ENCODE measurements at regions not wholly inside any gene's neighbourhood (a gene's known extent, or its start where the extent isn't known, plus 50 kb on each side); places are given as distances from the start of the nearest gene placed in this dataset.
"Not testable (repeated sequence)": the region's sequence is repeated elsewhere in the genome, so short reads cannot be mapped to it uniquely, and the experiment has no call there.

DNA sequence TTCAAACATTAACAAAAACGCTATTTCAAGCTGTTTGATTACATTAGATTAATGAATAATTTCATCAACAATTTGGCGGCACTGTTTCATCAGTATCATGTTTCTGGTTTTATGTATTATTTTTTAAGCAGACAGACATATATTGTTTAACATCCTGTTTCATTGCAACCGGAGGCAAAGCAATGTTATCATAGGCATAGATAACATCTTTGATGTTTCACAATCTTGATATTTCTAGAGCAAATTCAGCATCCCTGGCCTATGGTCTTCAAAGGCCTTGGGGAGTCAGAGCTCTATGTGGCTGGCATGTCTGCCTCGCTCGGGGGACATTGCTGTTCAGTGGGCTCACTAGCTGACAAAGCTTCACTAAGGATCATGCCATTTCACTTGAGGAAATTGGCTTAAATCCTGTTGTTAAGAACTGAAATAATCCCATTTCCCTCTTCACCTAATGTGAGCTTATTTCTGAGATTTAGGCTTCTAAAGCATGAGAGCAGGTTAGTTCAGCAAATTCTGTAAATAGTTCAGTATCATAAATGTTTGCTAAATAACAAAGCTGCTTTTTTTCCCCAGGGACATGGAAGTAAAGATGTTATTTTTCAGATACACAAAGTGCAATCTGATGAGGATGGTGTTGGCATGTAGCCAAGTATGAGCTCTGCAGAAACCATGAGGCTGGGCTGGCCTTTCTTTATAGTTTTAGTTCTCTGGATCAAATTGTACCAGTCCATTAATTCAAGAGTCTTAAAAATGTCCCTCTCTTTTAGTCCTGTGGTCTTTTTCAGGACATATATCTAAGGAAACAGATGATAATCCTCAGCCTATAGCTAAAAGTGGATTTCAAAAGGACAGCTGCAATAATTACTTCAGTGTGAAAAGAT lies 941.4 kb downstream of the PLOD2 start:
- no peak for DNase-seq

DNA sequence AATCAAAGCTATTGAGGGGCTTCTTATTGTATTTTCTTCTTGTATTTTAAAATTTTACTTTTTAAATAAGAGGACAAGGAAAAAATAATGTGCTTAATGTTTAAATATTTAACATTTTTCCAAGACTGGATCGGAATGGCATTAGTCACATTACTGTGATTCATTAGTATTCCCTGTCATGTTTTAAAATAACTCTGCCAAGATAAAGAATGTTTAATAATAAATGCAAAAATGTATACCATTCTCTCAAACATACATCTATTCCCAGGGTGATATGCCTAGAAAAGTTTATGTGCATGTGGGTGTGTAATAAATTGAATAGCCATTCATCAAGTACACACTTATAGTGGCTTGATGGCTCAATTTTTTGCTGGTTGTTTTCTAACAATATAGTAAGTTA lies 936.1 kb downstream of the PLOD2 start:
- DNase-seq: no peak

DNA sequence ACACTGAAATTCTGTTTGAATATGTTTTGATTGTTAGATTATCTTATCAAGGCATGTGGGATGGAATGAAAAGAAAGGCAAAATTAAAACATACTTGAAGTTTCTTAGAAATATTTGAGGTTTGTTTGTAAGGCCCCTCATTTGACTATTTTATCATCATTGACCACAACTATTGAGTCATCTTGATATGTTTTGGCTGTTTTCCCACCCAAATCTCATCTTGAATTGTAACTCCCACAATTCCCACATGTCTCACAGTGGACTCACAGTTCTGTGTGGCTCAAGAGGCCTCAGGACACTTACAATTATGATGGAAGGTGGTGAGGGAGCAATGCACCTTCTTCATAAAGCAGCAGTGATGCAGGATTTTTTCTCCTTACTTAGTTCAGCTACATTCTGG lies 917.1 kb downstream of the PLOD2 start:
- DNase-seq: no peak

DNA sequence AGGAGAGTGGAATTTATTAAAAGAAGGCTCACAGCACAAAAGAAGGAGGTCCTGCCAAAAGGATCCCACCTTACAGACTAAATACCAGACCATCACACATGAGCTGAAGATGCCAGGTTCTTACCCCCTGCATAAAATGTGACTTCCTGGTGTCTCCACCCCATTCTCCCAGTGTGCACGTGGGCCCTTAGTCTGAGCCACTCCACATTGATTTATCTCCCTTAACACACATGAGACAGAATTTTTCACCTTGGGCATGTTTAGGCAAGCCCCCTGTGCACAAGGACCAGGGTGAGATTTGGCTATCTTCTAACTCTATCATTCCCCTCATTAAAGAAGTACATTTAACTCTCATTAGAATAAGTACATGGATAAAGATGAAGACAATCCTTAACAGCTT lies 916.7 kb downstream of the PLOD2 start:
- no peak for DNase-seq

DNA sequence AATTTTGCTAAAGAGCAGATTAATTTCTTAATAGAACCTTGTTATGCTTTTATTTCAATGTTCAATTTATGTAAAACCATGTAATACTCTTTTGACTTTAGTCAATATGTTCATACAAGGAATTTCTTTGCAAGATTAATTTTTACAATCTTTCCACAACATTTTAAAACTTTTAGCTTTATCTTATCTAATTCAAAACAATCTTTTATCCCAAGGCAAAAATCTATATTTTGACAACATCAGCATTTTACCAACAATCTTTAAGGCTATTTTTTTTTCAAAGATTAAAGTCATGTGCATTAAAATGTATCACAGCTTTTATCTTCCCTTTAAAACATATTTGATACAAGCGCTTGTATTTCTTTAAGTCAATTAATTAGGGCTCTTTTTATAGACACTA lies 914.7 kb downstream of the PLOD2 start:
- no peak for DNase-seq

DNA sequence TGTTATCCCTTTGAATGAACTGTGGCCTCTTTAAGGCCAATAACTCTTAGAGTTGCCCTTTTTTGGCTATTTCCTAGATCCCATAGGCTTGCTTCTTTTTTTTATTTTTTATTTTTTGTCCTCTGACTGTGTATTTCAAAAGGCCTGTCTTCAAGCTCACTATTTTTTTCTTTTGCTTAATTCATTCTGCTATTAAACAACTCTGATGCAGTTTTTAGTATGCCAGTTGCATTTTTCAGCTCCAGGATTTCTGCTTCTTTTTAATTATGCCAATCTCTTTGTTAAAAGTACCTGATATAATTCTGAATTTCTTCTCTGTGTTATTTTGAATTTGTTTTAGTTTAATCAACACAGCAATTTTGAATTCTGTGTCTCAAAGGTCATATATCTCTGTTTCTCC lies 912.1 kb downstream of the PLOD2 start:
- DNase-seq: no peak

DNA sequence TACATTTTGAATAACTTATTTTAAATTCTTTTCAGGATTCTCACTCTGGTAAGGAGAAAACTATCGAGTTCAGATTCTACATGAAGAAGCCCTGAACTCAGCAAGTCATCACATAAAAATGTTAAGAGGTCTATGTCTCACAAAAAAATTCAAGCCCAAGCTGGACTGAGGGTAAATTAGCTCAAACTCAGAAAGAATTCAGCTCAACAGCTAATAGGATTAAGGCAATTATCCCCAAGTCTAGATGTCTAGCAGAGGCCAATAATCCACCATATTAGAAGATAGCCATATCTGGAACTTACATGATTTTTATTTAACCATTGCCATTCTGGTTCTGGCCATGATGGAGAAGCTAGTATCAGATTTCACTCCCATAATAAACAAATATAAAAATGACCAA lies 909.7 kb downstream of the PLOD2 start:
- DNase-seq: no peak

DNA sequence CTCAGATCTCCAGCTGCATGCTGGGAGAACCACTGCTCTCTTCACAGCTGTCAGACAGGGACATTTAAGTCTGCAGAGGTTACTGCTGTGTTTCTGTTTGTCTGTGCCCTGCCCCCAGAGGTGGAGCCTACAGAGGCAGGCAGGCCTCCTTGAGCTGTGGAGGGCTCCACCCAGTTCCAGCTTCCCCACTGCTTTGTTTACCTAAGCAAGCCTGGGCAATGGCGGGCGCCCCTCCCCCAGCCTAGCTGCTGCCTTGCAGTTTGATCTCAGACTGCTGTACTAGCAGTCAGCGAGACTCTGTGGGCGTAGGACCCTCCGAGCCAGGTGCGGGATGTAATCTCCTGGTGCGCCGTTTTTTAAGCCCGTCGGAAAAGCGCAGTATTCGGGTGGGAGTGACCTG lies 903.0 kb downstream of the PLOD2 start:
- not testable (repeated sequence) for DNase-seq

DNA sequence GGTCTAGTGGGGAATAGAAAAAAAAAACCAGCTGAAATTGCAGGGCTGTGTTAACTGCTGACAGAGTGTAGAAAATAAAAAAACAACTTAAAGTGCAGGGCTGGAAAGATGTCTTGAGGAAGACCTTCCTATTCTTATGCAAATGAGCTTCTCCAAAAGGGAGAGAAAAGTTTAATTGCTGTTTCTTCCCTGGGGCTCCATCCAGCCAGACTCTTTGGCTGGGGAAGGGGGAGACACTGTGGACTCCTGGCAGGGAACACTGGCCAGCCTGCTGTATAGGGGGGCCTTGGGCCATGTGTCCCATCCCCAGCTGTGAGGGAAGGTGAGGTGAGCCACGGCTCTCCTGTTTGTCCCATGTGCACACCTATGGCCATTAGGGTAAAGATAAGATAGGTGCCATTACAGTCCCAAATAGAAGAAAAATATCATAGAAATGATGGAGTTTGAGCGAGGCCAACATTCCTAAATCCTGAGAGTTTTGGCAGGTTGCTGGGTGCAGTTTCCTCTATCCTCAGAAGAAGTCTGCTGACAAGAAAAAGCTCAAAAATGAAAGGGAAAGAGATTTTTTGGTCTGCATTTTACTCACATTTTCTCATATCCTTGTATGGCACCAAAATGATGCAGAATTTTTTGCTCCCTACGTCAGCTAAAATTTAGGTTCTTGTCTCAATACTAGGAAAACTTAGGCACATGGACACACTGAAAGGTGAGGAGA lies 901.7 kb downstream of the PLOD2 start:
- DNase-seq: no peak

DNA sequence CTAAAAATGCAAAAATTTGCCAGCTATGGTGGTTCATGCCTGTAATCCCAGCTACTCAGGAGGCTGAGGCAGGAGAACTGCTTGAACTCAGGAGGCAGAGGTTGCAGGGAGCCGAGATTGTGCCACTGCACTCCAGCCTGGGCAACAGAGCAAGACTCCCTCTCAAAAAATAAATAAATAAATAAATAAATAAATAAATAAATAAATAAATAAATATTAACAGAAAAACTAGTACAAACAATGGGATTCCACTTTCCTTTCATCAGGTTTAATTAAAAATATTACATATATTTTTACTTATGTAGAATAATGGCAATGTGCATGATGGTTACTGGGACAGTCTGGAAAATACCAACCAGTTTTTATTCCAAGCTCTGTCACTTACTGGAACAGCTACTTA lies 897.5 kb downstream of the PLOD2 start:
- DNase-seq: not testable (repeated sequence)

DNA sequence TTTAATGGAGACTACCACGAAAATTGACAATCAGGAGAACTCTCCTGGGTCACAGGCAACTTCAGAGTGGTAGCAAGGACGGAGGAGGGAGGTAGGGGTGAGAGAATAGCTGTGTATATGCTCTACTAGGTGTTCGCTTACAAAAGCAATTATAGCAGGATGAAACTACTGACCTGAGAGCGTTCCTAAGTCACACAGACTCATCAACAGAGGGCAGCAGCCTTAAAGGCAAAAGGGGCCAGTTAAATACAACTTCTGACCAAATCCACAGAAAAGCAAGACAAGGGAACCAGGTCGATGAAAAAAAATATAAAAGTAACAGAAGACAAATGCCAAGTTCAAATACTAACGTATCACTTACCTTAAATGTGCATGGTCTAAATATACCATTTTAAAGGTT lies 894.6 kb downstream of the PLOD2 start:
- DNase-seq: no peak

DNA sequence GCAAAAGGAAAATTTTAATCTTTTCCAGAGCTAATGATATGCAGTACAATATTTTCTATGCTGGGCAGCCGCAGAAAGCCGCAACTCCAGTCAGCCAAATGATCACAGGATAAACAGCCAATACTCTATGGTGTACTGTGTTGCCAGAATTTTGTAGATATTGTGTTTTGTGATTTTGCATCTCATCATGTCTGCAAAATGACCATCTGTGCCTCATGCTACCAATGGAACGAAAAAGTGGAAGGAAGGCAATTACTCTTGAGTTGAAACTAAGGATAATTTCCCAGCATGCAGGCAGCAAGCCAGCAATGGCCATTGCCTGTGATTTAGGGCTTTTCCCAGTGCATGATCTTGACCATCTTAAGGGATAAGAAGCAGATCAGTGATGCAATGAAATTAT lies 891.9 kb downstream of the PLOD2 start:
- no peak for DNase-seq

DNA sequence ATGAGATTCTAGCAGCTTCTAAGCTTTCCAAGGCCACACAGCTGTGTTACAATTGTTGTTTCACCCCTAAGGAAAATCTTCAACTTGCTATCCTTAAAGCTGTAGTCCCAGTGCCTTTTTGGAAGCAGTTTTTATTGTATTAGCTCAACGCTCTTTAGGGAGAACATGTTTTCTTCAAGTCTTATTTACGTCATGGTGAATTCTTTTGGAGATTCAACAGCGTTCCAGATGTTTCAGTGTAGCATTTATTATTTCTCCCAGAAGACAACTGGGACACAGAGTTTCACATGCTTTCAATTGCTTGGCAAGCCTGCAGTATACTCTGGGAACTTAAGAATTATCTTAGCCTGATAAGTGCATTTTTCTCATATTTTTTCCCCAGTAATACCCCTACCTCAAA lies 888.3 kb downstream of the PLOD2 start:
- no peak for DNase-seq

DNA sequence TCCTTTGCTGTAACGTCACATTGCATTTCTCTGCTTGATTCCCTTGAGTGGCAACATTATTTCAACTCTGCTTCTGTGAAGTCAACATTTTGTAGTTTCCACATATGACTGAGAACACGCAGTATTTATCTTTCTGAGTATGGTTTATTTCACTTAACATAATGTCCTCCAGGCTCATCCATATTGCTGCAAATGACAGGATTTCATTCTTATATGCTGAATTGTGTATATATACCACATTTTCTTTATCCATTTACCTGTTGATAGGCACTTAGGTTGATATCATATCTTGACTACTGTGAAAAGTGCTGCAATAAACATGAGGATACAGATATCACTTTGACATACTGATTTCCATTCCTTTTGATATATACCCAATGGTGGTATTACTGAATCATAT lies 878.5 kb downstream of the PLOD2 start:
- DNase-seq: no peak

DNA sequence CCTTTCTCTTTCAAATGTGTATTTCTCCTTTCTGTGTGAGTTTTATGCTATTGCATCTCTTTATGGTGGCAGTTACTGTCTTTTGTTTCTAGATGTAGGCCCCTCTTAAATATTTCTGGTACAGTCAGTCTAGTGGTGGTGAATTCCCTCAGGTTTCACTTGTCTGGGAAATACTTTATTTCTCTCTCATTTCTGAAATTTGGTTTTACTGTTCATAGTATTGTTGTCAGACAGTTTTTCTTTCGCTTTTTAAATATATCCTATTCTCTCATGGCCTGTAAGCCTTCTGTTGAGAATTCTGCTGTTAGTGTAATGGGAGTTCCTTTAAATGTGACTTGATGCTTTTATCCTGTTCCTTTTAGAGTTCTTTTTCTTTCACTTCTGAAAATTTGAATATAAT lies 874.0 kb downstream of the PLOD2 start:
- no peak for DNase-seq

DNA sequence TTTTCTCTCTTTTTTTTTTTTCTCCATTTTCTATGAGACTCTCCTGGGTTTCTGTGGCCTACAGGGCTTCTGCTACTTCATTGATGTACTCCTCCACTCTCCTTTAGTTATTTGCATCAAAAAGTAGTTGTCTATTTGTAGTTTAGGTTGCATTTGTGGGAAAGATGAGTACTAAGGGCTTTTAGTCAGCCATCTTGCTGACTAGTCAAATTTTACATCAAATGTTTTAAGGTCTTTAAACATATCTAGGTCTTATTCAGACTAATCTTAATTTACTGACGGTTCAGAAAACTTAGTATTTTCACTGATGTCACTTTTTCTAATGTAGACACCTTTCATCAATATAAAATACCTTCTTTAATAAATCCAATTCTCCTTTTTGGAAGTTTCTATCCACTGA lies 871.0 kb downstream of the PLOD2 start:
- no peak for DNase-seq

DNA sequence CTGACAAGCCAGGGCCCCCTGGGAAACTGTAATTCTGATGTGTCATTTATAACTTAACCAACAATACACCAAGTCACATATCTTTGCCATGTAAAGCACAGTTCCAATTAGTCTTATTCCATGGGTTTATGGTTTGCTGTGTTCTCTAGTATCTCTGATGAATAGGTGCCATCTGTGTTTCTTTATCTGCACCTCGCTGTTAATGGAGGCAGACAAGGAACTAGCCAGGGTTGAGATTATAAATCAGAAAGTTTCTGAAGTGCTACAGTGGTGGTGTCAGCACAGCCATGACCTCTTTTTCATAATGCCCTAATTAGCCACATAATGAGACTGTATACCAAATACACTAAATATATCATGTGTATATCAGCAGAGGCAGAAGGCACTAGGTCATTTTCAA lies 866.4 kb downstream of the PLOD2 start:
- DNase-seq: no peak

DNA sequence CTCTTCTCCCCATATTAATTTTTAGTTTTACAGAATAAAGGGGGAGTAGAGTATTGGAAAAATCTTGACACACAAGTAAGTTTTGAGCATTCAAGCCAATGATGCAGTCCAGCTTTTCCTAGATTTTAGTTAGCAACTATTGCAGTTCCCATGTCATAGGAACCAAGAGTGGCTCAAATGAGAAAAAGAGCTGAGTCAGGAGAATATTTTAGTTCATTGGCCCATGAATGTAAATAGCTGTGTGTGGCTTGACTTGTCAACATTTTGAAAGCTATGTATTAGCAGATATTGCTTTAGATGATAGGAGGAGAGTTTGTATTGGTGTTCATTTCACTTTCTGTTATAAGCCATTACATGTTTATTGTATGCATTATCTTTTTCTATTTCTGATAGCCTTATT lies 853.7 kb downstream of the PLOD2 start:
- no peak for DNase-seq

DNA sequence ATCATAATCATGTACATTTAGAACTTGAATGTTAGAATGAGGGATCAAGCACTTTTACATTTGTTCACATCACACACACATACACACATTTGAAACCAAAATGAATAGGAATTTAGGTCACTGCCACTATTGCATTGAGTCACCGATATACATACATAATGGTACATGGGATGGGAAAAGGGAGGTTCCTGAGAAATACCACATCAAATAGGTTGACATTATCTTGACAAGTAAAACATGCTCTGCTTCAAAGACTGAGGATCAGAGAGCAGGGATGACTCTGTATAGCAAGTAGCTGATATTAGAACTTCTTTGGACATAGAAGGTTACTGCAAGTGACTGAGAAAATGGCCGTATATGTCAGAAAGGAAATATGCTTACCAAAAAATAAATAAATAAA lies 847.2 kb downstream of the PLOD2 start:
- no peak for DNase-seq

DNA sequence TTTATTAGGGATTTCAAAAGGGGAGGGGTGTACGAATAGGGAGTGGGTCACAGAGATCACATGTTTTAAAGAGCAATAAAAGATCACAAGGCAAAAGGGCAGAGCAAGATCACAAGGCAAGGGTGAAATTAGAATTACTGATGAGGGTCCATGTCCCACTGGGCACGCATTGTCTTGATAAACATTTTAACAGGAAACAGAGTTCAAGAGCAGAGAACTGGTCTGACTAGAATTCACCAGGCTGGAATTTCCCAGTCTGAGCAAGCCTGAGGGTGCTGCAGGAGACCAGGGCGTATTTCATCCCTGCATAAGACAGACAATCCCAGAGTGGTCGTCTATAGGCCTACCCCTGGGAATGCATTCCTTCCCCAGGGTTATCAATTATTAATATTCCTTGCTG lies 844.7 kb downstream of the PLOD2 start:
- DNase-seq: not testable (repeated sequence)

DNA sequence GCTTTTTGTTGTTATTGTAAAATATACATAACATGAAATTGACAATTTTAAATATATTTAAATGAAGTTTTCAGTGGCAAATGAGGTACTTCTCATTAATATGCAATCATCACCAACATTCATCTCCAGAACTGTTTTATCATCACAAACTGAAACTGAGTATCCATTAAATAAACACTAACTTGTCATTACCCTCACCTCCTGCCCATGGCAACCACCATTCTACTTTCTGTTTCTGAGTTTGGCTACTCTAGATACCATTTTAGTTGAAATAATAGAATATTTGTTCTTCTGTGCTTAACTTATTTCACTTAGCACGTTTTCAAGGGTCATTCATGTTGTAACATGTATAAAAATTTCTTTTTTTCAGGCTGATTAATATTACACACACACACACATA lies 834.3 kb downstream of the PLOD2 start:
- DNase-seq: no peak

DNA sequence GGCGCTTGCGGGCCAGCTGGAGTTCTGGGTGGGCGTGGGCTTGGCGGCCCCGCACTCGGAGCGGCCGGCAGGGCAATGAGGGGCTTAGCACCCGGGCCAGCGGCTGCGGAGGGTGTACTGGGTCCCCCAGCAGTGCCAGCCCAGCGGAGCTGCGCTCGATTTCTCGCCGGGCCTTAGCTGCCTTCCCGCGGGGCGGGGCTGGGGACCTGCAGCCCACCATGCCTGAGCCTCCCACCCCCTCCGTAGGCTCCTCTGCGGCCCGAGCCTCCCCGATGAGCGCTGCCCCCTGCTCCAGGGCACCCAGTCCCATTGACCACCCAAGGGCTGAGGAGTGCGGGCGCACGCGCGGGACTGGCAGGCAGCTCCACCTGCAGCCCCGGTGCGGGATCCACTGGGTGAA lies 827.6 kb downstream of the PLOD2 start:
- DNase-seq: not testable (repeated sequence)

DNA sequence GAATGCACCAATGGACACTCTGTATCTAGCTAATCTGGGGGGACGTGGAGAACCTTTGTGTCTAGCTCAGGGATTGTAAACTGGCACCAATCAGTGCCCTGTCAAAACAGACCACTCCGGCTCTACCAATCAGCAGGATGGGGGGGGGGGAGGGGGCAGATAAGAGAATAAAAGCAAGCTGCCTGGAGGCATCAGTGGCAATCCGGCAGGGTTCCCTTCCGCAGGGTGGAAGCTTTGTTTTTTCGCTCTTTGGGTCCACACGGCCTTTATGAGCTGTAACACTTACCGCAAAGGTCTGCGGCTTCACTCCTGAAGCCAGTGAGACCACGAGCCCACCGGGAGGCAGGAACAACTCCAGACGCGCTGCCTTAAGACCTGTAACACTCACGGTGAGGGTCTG lies 827.1 kb downstream of the PLOD2 start:
- DNase-seq: no peak

DNA sequence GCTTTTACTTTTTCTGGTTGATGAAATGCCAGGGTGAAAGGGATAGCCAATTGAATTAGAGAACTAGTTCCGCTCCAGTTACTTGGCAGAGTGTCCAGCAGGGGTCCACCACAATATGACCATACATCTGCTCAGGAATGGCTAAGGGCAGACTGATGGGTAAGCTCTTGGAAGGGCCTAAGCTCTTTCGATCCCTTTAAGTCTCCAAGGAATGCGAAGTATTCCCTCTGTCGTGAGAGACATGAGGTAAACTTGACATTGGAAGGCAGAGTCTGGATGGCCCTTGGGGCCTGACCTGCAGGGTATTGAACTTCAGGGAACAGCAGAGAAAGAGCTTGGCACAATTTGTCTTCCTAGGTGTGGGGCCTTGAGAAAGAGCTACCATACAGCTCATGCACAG lies 805.8 kb downstream of the PLOD2 start:
- no peak for DNase-seq

DNA sequence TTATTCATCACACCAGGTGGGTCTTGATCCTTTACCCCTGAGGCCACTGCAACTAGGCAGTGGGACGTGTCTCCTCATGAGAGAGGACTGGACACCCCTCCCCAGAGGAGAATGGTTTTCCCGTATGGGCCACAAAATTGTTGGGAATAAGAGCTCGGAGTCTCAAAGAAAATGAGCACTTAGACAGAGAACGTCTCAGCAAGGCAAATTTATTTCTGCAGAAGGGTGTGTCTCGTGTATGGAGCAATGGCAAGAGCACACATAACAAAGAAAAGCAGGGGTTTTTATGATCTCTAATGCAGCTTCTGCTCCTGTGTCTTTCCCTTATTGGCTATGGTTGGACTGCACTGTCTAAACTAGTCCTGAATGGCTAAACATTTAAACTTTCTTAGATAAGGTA lies 803.5 kb downstream of the PLOD2 start:
- DNase-seq: no peak
